IPS-15b (cell line): ENCODE measurements at regions not wholly inside any gene's neighbourhood (a gene's known extent, or its start where the extent isn't known, plus 50 kb on each side); places are given as distances from the start of the nearest gene placed in this dataset.

Experiments
- H3K27me3 ChIP-seq: one replicate; pipeline ENCODE4 v1.6.1; 2013; ENCODE audit warnings: low read length; ENCODE audit not compliant: control insufficient read depth, insufficient read depth
- H3K36me3 ChIP-seq: one replicate; pipeline ENCODE4 v1.6.1; 2013; ENCODE audit warnings: low read length; ENCODE audit not compliant: control insufficient read depth, insufficient read depth
- H3K4me1 ChIP-seq: one replicate; pipeline ENCODE4 v1.6.1; 2013; ENCODE audit warnings: mild to moderate bottlenecking, low read length; ENCODE audit not compliant: control insufficient read depth, insufficient read depth
- H3K4me3 ChIP-seq: one replicate; pipeline ENCODE4 v1.5.1; 2013; ENCODE audit warnings: low read depth, low read length
- H3K9ac ChIP-seq: one replicate; pipeline ENCODE4 v1.6.1; 2013; ENCODE audit warnings: low read depth, mild to moderate bottlenecking, low read length
- H3K9me3 ChIP-seq: one replicate; pipeline ENCODE4 v1.6.1; 2013; ENCODE audit warnings: mild to moderate bottlenecking, low read length; ENCODE audit not compliant: control insufficient read depth, insufficient read depth

GRCh38 chr9:2406252-2406651 is 215.3 kb upstream of the VLDLR start:
- Histone ChIP-seq H3K9ac (no peak overlapping the region), H3K9me3 (no peaks in the 10 kb centered on the region), H3K27me3 (no peaks in the 10 kb centered on the region)

GRCh38 chr9:2407450-2407849 is 214.1 kb upstream of the VLDLR start:
- H3K36me3 ChIP-seq = no peaks in the 10 kb centered on the region
- no peaks in the 10 kb centered on the region for H3K9me3 ChIP-seq
- H3K4me1 ChIP-seq = peaks cover 3% of the 10 kb centered on the region
- no peak overlapping the region for H3K9ac ChIP-seq
- no peak overlapping the region for H3K4me3 ChIP-seq
- H3K27me3 ChIP-seq = no peaks in the 10 kb centered on the region

More at GRCh38 chr9:2406252-2406651, 215.3 kb upstream of the VLDLR start:
- Histone ChIP-seq H3K36me3 (no peaks in the 10 kb centered on the region), H3K4me1 (no peaks in the 10 kb centered on the region), H3K4me3 (no peak overlapping the region)

- no peak overlapping the region for H3K4me3 ChIP-seq
- H3K36me3 ChIP-seq = no peaks in the 10 kb centered on the region
- H3K4me1 ChIP-seq = peaks cover 3% of the 10 kb centered on the region
- no peaks in the 10 kb centered on the region for H3K27me3 ChIP-seq
- no peaks in the 10 kb centered on the region for H3K9me3 ChIP-seq
- H3K9ac ChIP-seq = no peak overlapping the region
These were observed 209.9 kb upstream of the VLDLR start for GRCh38 chr9:2411459-2412215.

- H3K4me1 ChIP-seq = peaks cover 3% of the 10 kb centered on the region
- no peak overlapping the region for H3K4me3 ChIP-seq
- no peaks in the 10 kb centered on the region for H3K9me3 ChIP-seq
- H3K36me3 ChIP-seq = no peaks in the 10 kb centered on the region
- no peaks in the 10 kb centered on the region for H3K27me3 ChIP-seq
- H3K9ac ChIP-seq = no peak overlapping the region
These were observed 208.3 kb upstream of the VLDLR start for GRCh38 chr9:2413160-2413805.

GRCh38 chr9:2414465-2414864 is 207.1 kb upstream of the VLDLR start:
- no peak overlapping the region for H3K4me3 ChIP-seq
- no peaks in the 10 kb centered on the region for H3K9me3 ChIP-seq
- H3K36me3 ChIP-seq = no peaks in the 10 kb centered on the region
- H3K27me3 ChIP-seq = no peaks in the 10 kb centered on the region
- no peak overlapping the region for H3K9ac ChIP-seq
- H3K4me1 ChIP-seq = peaks cover 6% of the 10 kb centered on the region

- H3K27me3 ChIP-seq = no peaks in the 10 kb centered on the region
- no peak overlapping the region for H3K9ac ChIP-seq
- H3K36me3 ChIP-seq = no peaks in the 10 kb centered on the region
- H3K9me3 ChIP-seq = no peaks in the 10 kb centered on the region
- peaks cover 9% of the 10 kb centered on the region for H3K4me1 ChIP-seq
- no peak overlapping the region for H3K4me3 ChIP-seq
These were observed 206.3 kb upstream of the VLDLR start for GRCh38 chr9:2415326-2415725.

- peaks cover 13% of the 10 kb centered on the region for H3K4me1 ChIP-seq
- H3K4me3 ChIP-seq = no peak overlapping the region
- H3K9ac ChIP-seq = no peak overlapping the region
- H3K27me3 ChIP-seq = no peaks in the 10 kb centered on the region
- no peaks in the 10 kb centered on the region for H3K9me3 ChIP-seq
- H3K36me3 ChIP-seq = no peaks in the 10 kb centered on the region
These were observed 203.9 kb upstream of the VLDLR start for GRCh38 chr9:2417730-2418129.

GRCh38 chr9:2418619-2419018 is 203.0 kb upstream of the VLDLR start:
- H3K4me1 ChIP-seq = peaks cover 13% of the 10 kb centered on the region
- H3K27me3 ChIP-seq = no peaks in the 10 kb centered on the region
- H3K4me3 ChIP-seq = no peak overlapping the region
- no peak overlapping the region for H3K9ac ChIP-seq
- H3K9me3 ChIP-seq = no peaks in the 10 kb centered on the region
- no peaks in the 10 kb centered on the region for H3K36me3 ChIP-seq

- no peaks in the 10 kb centered on the region for H3K27me3 ChIP-seq
- H3K36me3 ChIP-seq = no peaks in the 10 kb centered on the region
- no peaks in the 10 kb centered on the region for H3K9me3 ChIP-seq
- peaks cover 13% of the 10 kb centered on the region for H3K4me1 ChIP-seq
- H3K4me3 ChIP-seq = no peak overlapping the region
- H3K9ac ChIP-seq = no peak overlapping the region
These were observed 202.2 kb upstream of the VLDLR start for GRCh38 chr9:2419347-2419746.

GRCh38 chr9:2420543-2420942 is 201.0 kb upstream of the VLDLR start:
- Histone ChIP-seq H3K9ac (no peak overlapping the region), H3K4me3 (no peak overlapping the region), H3K27me3 (no peaks in the 10 kb centered on the region), H3K36me3 (no peaks in the 10 kb centered on the region), H3K9me3 (no peaks in the 10 kb centered on the region), H3K4me1 (peaks cover 13% of the 10 kb centered on the region)

- Histone ChIP-seq H3K4me3 (no peak overlapping the region), H3K9ac (no peak overlapping the region), H3K36me3 (no peaks in the 10 kb centered on the region), H3K27me3 (no peaks in the 10 kb centered on the region), H3K9me3 (no peaks in the 10 kb centered on the region), H3K4me1 (peaks cover 9% of the 10 kb centered on the region)
These were observed 197.0 kb upstream of the VLDLR start for GRCh38 chr9:2424619-2425033.

GRCh38 chr9:2425676-2426075 is 195.9 kb upstream of the VLDLR start:
- no peaks in the 10 kb centered on the region for H3K36me3 ChIP-seq
- H3K4me3 ChIP-seq = no peak overlapping the region
- no peaks in the 10 kb centered on the region for H3K27me3 ChIP-seq
- H3K9me3 ChIP-seq = no peaks in the 10 kb centered on the region
- no peak overlapping the region for H3K9ac ChIP-seq
- H3K4me1 ChIP-seq = peaks cover 4% of the 10 kb centered on the region
